Gastrocnemius medialis (tissue), 4 donors: ENCODE measurements at regions not wholly inside any gene's neighbourhood (a gene's known extent, or its start where the extent isn't known, plus 50 kb on each side); places are given as distances from the start of the nearest gene placed in this dataset.
"Not testable (repeated sequence)": the region's sequence is repeated elsewhere in the genome, so short reads cannot be mapped to it uniquely, and the experiment has no call there.

Experiments
- ATAC-seq, 2 donors: fragments of 150-250 bp; one replicate each; pipeline ENCODE4 v1.9.1; 2016
- DNase-seq, 2 donors: peaks; one replicate each; pipeline ENCODE4 v3.0.0-alpha.2; 2019
- H3K27ac ChIP-seq, 4 donors: fragments of 200-600 bp; sonication (generic); 1 replicate in 1 of 4; 2 replicates in 3 of 4; pipeline ENCODE4 v1.5.1; 2016 to 2018; ENCODE audit warnings: mild to moderate bottlenecking in 2 of 4, moderate library complexity in 1 of 4
- H3K27me3 ChIP-seq, 3 donors: fragments of 200-600 bp; sonication (generic) in 2 of 3; 1 replicate in 1 of 3; 2 replicates in 2 of 3; pipeline versions ENCODE4 v1.5.1 to v1.6.0; 2016 to 2019; ENCODE audit warnings: mild to moderate bottlenecking in 1 of 3, moderate library complexity in 1 of 3
- H3K36me3 ChIP-seq, 2 donors: fragments of 200-600 bp; sonication (generic) in 1 of 2; one replicate each; pipeline ENCODE4 v1.5.1; 2017 to 2018
- H3K4me1 ChIP-seq, 2 donors: fragments of 200-600 bp; sonication (generic) in 1 of 2; one replicate each; pipeline ENCODE4 v1.5.1; 2016 to 2017; ENCODE audit warnings: mild to moderate bottlenecking in 2 of 2
- H3K4me3 ChIP-seq, 4 donors: fragments of 200-600 bp; sonication (generic) in 3 of 4; 1 replicate in 1 of 4; 2 replicates in 3 of 4; pipeline ENCODE4 v1.5.1; 2016 to 2019; ENCODE audit warnings: mild to moderate bottlenecking in 2 of 4
- H3K9me3 ChIP-seq, 3 donors: fragments of 200-600 bp; sonication (generic) in 2 of 3; 1 replicate in 1 of 3; 2 replicates in 2 of 3; pipeline ENCODE4 v1.5.1; 2016 to 2019
- POLR2A ChIP-seq, 2 donors: fragments of 450-650 bp; IDR thresholded peaks; one replicate each; pipeline ENCODE4 v1.6.1; 2017; ENCODE audit warnings: antibody characterized with exemption in 2 of 2, mild to moderate bottlenecking in 2 of 2, moderate library complexity in 2 of 2
- in situ Hi-C, 4 donors: fragments of 200-750 bp; cut with MboI; loops; one replicate each; pipeline versions ENCODE4 v1.15.0 to v1.8.0; 2017; ENCODE audit warnings: low sequenced_read_pairs in 4 of 4
- intact Hi-C: fragments of 100-400 bp; cut with DNase I; formaldehyde crosslinking; loops from one replicate; pipeline ENCODE4 v1.15.1; 2023; ENCODE audit warnings: low total_unique reads
- TF ChIP-seq, protein P1 (sequence below), 5 experiments: fragments of 450-650 bp in 3 of 5; fragments of 200-600 bp in 2 of 5; sonication (generic) in 2 of 5; IDR thresholded peaks in 4 of 5; conservative IDR thresholded peaks in 1 of 5; 1 replicate in 4 of 5; 2 replicates in 1 of 5; pipeline ENCODE4 v1.5.1; 2016 to 2019; ENCODE audit warnings: antibody characterized with exemption in 5 of 5, mild to moderate bottlenecking in 3 of 5, moderate library complexity in 3 of 5

DNA sequence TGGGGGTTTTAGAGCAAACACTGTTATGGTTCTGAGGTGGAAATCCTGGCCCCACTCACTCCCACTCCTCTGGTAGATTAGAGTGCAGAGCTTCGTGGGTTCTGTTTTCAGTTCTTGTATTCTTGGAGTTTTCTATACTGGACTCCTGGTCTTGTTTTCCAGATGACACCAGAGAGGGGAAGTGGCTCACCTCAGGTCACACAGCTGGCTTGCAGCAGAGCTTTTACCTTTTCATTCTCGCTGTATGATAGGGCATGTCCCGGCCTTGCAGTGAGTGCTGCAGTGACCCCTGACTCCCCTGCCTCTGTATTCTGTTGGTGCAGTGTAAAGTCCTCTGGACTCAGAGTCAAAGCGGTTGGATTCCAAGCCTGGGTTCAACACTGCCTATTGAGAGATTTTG, 148.9 kb upstream of the MEX3C start:
- intact Hi-C loops (no loop called here), in situ Hi-C loops (no loop called here)
- Histone ChIP-seq H3K4me3 (no peak overlapping the region), H3K27me3 (no peaks in the 10 kb centered on the region), H3K4me1 (no peaks in the 10 kb centered on the region), H3K9me3 (no peaks in the 10 kb centered on the region), H3K27ac (no peak overlapping the region), H3K36me3 (no peaks in the 10 kb centered on the region)
- TF ChIP-seq POLR2A (IDR thresholded peaks at IDR 0.05): no peak
- TF ChIP-seq, protein P1, sequence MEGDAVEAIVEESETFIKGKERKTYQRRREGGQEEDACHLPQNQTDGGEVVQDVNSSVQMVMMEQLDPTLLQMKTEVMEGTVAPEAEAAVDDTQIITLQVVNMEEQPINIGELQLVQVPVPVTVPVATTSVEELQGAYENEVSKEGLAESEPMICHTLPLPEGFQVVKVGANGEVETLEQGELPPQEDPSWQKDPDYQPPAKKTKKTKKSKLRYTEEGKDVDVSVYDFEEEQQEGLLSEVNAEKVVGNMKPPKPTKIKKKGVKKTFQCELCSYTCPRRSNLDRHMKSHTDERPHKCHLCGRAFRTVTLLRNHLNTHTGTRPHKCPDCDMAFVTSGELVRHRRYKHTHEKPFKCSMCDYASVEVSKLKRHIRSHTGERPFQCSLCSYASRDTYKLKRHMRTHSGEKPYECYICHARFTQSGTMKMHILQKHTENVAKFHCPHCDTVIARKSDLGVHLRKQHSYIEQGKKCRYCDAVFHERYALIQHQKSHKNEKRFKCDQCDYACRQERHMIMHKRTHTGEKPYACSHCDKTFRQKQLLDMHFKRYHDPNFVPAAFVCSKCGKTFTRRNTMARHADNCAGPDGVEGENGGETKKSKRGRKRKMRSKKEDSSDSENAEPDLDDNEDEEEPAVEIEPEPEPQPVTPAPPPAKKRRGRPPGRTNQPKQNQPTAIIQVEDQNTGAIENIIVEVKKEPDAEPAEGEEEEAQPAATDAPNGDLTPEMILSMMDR (IDR thresholded peaks at IDR 0.05 in 4 of 5, conservative IDR thresholded peaks at IDR 0.05 in 1 of 5): no peak
- DNase-seq (no peak), ATAC-seq (no peak)

DNA sequence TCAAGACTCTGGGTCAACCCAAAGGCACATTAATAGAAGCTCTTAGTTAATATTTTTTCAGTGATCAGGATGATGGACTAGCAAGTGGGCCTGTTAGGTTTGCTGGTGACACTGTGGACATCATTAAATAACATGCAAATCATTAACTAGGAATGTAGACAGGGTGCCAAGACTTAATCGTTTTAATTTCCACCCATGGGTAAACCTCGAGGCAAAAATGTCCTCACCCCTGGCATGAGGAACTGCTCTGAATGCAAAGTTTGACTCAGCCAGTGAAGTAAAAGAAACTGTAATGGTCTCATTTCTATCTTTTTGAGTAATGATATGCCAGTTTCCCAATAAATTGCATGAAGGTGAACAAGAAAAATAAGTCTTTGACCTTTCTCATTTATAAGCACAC, 152.6 kb upstream of the MEX3C start:
- in situ Hi-C loops: no loop called here
- Histone ChIP-seq H3K27ac (no peak overlapping the region), H3K4me3 (no peak overlapping the region), H3K4me1 (no peaks in the 10 kb centered on the region), H3K9me3 (no peaks in the 10 kb centered on the region), H3K27me3 (no peaks in the 10 kb centered on the region), H3K36me3 (no peaks in the 10 kb centered on the region)
- DNase-seq (no peak), ATAC-seq (no peak)
- intact Hi-C loops: no loop called here
- TF ChIP-seq, protein P1 (IDR thresholded peaks at IDR 0.05 in 4 of 5, conservative IDR thresholded peaks at IDR 0.05 in 1 of 5): no peak
- TF ChIP-seq POLR2A (IDR thresholded peaks at IDR 0.05): no peak

DNA sequence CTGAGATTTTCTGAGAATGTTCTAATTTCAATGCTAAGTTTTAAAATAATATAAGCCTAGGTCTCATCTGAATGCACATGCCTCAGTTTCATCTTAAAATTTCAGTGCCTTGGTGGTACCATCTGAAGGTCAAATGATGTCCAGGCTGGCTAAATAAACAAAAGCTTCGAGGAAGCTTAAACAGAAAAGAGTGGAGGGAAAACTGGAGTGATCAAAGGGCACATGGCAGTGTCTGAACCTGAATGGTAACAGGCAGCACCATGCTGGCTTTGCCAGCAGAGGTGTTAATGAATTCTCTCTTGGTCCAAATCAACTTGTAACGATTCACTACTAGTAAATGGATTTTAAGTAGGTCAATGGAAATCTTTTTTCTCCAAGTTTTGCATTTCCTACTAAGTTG, 158.4 kb upstream of the MEX3C start:
- ATAC-seq: no peak
- no peak for DNase-seq
- intact Hi-C loops (loop anchor here (2.0 kb wide), 1 partner anchor 161 kb away; no protein-coding TSS in a partner anchor), in situ Hi-C loops (no loop called here)
- Histone ChIP-seq H3K9me3 (no peaks in the 10 kb centered on the region), H3K4me1 (no peaks in the 10 kb centered on the region), H3K36me3 (no peaks in the 10 kb centered on the region), H3K4me3 (no peak overlapping the region), H3K27ac (no peak overlapping the region), H3K27me3 (no peaks in the 10 kb centered on the region)
- no peak for TF ChIP-seq POLR2A (IDR thresholded peaks at IDR 0.05)
- TF ChIP-seq, protein P1 (IDR thresholded peaks at IDR 0.05 in 4 of 5, conservative IDR thresholded peaks at IDR 0.05 in 1 of 5): no peak

DNA sequence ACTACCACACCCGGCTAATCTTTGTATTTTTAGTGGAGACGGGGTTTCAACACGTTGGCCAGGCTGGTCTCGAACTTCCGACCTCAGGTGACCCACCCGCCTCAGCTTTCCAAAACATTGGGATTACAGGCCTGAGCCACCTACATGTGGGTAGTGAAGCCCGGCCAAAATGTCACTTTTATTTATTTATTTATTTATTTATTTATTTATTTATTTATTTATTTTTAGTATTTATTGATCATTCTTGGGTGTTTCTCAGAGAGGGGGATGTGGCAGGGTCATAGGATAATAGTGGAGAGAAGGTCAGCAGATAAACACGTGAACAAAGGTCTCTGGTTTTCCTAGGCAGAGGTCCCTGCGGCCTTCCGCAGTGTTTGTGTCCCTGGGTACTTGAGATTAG, 162.8 kb upstream of the MEX3C start:
- H3K36me3 ChIP-seq, H3K4me3 ChIP-seq, H3K27ac ChIP-seq, in situ Hi-C loops, H3K9me3 ChIP-seq, intact Hi-C loops, ATAC-seq, H3K27me3 ChIP-seq, DNase-seq: not testable (repeated sequence)
- H3K4me1 ChIP-seq: peaks cover 16 to 18% of the 10 kb centered on the region in 2 donors

DNA sequence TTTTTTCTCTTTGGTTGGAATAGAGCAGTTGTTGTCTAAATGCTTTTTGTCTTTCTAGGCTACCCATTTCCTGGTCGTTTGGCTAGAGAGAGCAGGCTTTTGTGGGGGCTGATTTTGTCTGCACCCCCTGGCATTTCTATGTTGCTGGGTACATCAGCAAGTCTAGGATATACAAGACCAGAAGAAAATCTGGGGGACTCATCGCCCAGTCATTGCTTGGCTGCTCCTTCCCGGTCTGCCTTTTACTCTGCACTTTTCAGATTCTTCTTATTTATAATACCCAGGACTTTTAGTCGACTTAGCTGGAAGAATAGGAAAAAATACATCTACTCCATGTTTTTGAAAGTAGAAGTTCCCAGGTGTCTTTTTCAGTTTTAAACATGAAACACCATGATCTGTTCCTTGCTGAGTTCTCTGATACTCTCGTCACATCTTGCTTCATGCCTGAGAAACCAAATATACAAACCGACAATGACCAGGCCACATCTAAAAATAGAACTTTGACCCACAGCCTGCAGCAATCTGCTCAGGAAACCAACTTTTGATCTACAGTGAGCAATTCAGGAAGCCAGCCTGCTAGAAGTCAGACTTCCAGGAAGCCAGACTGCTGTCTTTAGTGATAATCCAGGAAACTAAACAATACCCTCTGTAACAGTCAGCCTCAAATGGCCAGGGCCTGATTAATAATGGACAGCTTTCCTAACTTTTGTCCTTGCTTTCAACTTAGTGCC, 163.8 kb upstream of the MEX3C start:
- no peak for TF ChIP-seq POLR2A (IDR thresholded peaks at IDR 0.05)
- TF ChIP-seq, protein P1 (IDR thresholded peaks at IDR 0.05 in 4 of 5, conservative IDR thresholded peaks at IDR 0.05 in 1 of 5): no peak
- Histone ChIP-seq H3K4me1 (peaks cover 16 to 18% of the 10 kb centered on the region in 2 donors), H3K4me3 (no peak overlapping the region), H3K36me3 (no peaks in the 10 kb centered on the region), H3K9me3 (no peaks in the 10 kb centered on the region), H3K27ac (peak overlapping the region; percentile 58 to 70 (median 61)), H3K27me3 (no peaks in the 10 kb centered on the region)
- in situ Hi-C loops (no loop called here), intact Hi-C loops (no loop called here)
- ATAC-seq (peak; percentile 99), DNase-seq (peak in 1 of 2 donors; percentile 25)
